Naive thymus-derived CD4-positive, alpha-beta T cell (primary cell): ENCODE measurements at regions not wholly inside any gene's neighbourhood (a gene's known extent, or its start where the extent isn't known, plus 50 kb on each side); places are given as distances from the start of the nearest gene placed in this dataset.

ENCODE experiments used
- ATAC-seq: fragments of 150-1000 bp; cut with Tn5 transposase; 2 replicates; pipeline ENCODE4 v1.10.0; 2021; ENCODE audit warnings: mild to moderate bottlenecking, moderate library complexity
- CTCF ChIA-PET: fragments of 350-600 bp; sonication (Branson Sonifier 250); formaldehyde crosslinking; loops from one replicate; lab custom pipeline; 2021; ENCODE audit warnings: antibody characterized with exemption; lab: Charles Lee
- POLR2A ChIA-PET: fragments of 350-600 bp; sonication (Branson Sonifier 250); formaldehyde crosslinking; loops from one replicate; lab custom pipeline; 2021; ENCODE audit warnings: antibody characterized with exemption, inconsistent platforms; lab: Charles Lee
- DNase-seq, 9 donors: peaks; one replicate each; pipeline versions ENCODE4 v3.0.0 to v3.0.0-alpha.2; 2020 to 2022; ENCODE audit warnings: mixed read lengths in 1 of 9
- H3K27ac ChIP-seq: one replicate; pipeline ENCODE4 v1.7.0; 2013; ENCODE audit warnings: mild to moderate bottlenecking, low read depth, low read length, moderate library complexity
- H3K27me3 ChIP-seq, 2 donors: one replicate each; pipeline ENCODE4 v1.7.0; 2013; ENCODE audit warnings: low read length in 2 of 2, mild to moderate bottlenecking in 2 of 2, moderate library complexity in 2 of 2; ENCODE audit not compliant: control insufficient read depth in 2 of 2, insufficient read depth in 2 of 2
- H3K36me3 ChIP-seq, 3 experiments: 1 replicate in 2 of 3; 2 replicates in 1 of 3; pipeline ENCODE4 v1.7.0; 2013; ENCODE audit warnings: low read length in 3 of 3, mild to moderate bottlenecking in 3 of 3, moderate library complexity in 1 of 3; ENCODE audit not compliant: insufficient read depth in 3 of 3, control insufficient read depth in 2 of 3
- H3K4me1 ChIP-seq, 2 donors: one replicate each; pipeline ENCODE4 v1.7.0; 2013; ENCODE audit warnings: low read length in 2 of 2, mild to moderate bottlenecking in 2 of 2, moderate library complexity in 1 of 2; ENCODE audit not compliant: control insufficient read depth in 2 of 2, insufficient read depth in 2 of 2
- H3K4me3 ChIP-seq: 2 replicates; pipeline ENCODE4 v1.7.0; 2013; ENCODE audit warnings: mild to moderate bottlenecking, low read length
- H3K9me3 ChIP-seq, 3 experiments: 1 replicate in 2 of 3; 2 replicates in 1 of 3; pipeline ENCODE4 v1.7.0; 2013; ENCODE audit warnings: low read length in 3 of 3; ENCODE audit not compliant: control insufficient read depth in 2 of 3
- H3K27ac Mint-ChIP-seq, 9 donors: one replicate each; pipeline ENCODE4 v1.8.0; 2020 to 2022; ENCODE audit warnings: mixed read lengths in 9 of 9, mild to moderate bottlenecking in 8 of 9, moderate library complexity in 5 of 9, inconsistent platforms in 2 of 9
- H3K27me3 Mint-ChIP-seq, 5 donors: one replicate each; pipeline ENCODE4 v1.8.0; 2021 to 2022; ENCODE audit warnings: mixed read lengths in 5 of 5, mild to moderate bottlenecking in 1 of 5
- H3K36me3 Mint-ChIP-seq, 5 donors: one replicate each; pipeline ENCODE4 v1.8.0; 2020 to 2022; ENCODE audit warnings: mixed read lengths in 5 of 5, mild to moderate bottlenecking in 3 of 5, inconsistent platforms in 1 of 5
- H3K4me1 Mint-ChIP-seq, 7 donors: one replicate each; pipeline ENCODE4 v1.8.0; 2020 to 2022; ENCODE audit warnings: mixed read lengths in 7 of 7, mild to moderate bottlenecking in 3 of 7, inconsistent platforms in 1 of 7
- H3K4me3 Mint-ChIP-seq, 10 donors: one replicate each; pipeline ENCODE4 v1.8.0; 2020 to 2022; ENCODE audit warnings: mild to moderate bottlenecking in 10 of 10, mixed read lengths in 10 of 10, moderate library complexity in 6 of 10, inconsistent platforms in 2 of 10
- H3K9me3 Mint-ChIP-seq, 11 donors: one replicate each; pipeline ENCODE4 v1.8.0; 2020 to 2022; ENCODE audit warnings: mixed read lengths in 11 of 11, mild to moderate bottlenecking in 4 of 11, inconsistent platforms in 1 of 11, moderate library complexity in 1 of 11
- intact Hi-C, 2 donors: fragments of 100-400 bp; cut with micrococcal nuclease; formaldehyde crosslinking; loops; one replicate each; pipeline ENCODE4 v1.15.1; 2023

DNA sequence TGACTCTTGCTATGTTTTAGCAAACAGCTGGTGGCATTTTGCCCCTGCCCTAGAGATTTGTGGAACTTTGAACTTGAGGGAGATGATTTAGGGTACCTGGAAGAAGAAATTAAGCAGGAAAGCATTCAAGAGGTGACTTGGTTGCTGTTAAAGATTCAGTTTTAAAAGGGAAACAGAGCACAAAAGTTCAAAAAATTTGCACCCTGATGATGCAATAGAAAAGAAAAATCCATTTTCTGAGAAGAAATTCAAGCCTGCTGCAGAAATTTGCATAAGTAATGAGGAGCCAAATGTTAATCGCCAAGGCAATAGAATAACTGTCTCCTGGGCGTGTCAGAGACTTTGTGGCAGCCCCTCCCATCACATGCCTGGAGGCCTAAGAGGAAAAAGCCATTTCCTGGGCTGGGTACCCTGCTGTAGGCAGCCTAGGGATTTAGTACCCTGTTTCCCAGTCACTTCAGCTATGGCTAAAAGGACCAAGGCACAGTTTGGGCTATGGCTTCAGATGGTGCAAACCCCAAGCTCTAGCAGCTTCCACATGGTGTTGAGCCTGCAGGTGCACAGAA is 958.5 kb upstream of the MIR17HG start:
- intact Hi-C loops: no loop called here
- Mint-ChIP-seq H3K4me1 (no peaks in the 10 kb centered on the region), H3K27me3 (no peaks in the 10 kb centered on the region), H3K4me3 (no peak overlapping the region), H3K36me3 (peaks cover 0 to 4% (median 0%) of the 10 kb centered on the region in 5 donors), H3K27ac (no peak overlapping the region), H3K9me3 (peaks cover 8 to 43% (median 12%) of the 10 kb centered on the region in 11 donors)
- Histone ChIP-seq H3K27ac (no peak overlapping the region), H3K27me3 (no peaks in the 10 kb centered on the region), H3K36me3 (no peaks in the 10 kb centered on the region), H3K4me3 (no peak overlapping the region), H3K4me1 (no peaks in the 10 kb centered on the region), H3K9me3 (no peaks in the 10 kb centered on the region)
- ATAC-seq (no peak), DNase-seq (no peak)
- ChIA-PET CTCF (no interaction called here), POLR2A (no interaction called here)

DNA sequence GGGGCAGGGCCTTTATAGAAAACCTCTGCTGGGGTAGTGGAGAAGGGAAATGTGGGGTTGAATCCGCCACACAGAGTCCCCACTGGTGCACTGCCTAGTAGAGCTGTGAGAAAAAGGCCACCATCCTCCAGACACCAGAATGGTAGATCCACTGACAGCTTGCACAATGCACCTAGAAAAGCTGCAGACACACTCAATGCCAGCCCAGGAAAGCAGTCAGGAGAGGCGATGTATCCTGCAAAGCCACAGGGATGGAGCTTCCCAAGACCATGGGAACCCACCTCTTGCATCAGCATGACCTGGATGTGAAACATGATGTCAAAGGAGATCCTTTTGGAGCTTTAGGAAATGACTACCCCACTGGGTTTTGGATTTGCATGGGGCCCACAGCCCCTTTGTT is 958.0 kb upstream of the MIR17HG start:
- CTCF ChIA-PET: no interaction called here

GRCh38 chr13:90393408-90393807 is 954.1 kb upstream of the MIR17HG start:
- H3K4me3 ChIP-seq: no peak overlapping the region
- ATAC-seq (no peak), DNase-seq (no peak)
- ChIA-PET CTCF (no interaction called here), POLR2A (no interaction called here)
- peaks cover 0 to 4% (median 0%) of the 10 kb centered on the region in 5 donors for H3K36me3 Mint-ChIP-seq
- no peak overlapping the region for H3K27ac Mint-ChIP-seq
- H3K4me1 Mint-ChIP-seq: no peaks in the 10 kb centered on the region
- no peak overlapping the region for H3K4me3 Mint-ChIP-seq
- H3K9me3 ChIP-seq: no peaks in the 10 kb centered on the region
- no peaks in the 10 kb centered on the region for H3K4me1 ChIP-seq
- H3K9me3 Mint-ChIP-seq: peaks cover 0 to 26% (median 8%) of the 10 kb centered on the region in 11 donors
- H3K27me3 ChIP-seq: no peaks in the 10 kb centered on the region
- no peaks in the 10 kb centered on the region for H3K27me3 Mint-ChIP-seq
- no peak overlapping the region for H3K27ac ChIP-seq
- intact Hi-C loops: no loop called here
- H3K36me3 ChIP-seq: no peaks in the 10 kb centered on the region

More for the DNA sequence above, 958.0 kb upstream of the MIR17HG start:
- H3K27ac ChIP-seq: no peak overlapping the region
- no peak for ATAC-seq
- intact Hi-C loops: no loop called here
- no peak for DNase-seq
- H3K27me3 ChIP-seq: no peaks in the 10 kb centered on the region
- Mint-ChIP-seq H3K27me3 (no peaks in the 10 kb centered on the region), H3K27ac (peak overlapping the region in 1 of 9 donors; percentile 68), H3K36me3 (peaks cover 0 to 4% (median 0%) of the 10 kb centered on the region in 5 donors), H3K4me1 (no peaks in the 10 kb centered on the region), H3K4me3 (no peak overlapping the region), H3K9me3 (peaks cover 8 to 43% (median 12%) of the 10 kb centered on the region in 11 donors)
- no peaks in the 10 kb centered on the region for H3K36me3 ChIP-seq
- H3K4me1 ChIP-seq: no peaks in the 10 kb centered on the region
- H3K9me3 ChIP-seq: no peaks in the 10 kb centered on the region
- POLR2A ChIA-PET: no interaction called here
- no peak overlapping the region for H3K4me3 ChIP-seq

- Mint-ChIP-seq H3K27me3 (no peaks in the 10 kb centered on the region), H3K4me1 (no peaks in the 10 kb centered on the region), H3K36me3 (peaks cover 0 to 4% (median 0%) of the 10 kb centered on the region in 5 donors), H3K27ac (no peak overlapping the region), H3K9me3 (peaks cover 0 to 18% (median 7%) of the 10 kb centered on the region in 11 donors), H3K4me3 (no peak overlapping the region)
- no peaks in the 10 kb centered on the region for H3K27me3 ChIP-seq
- no peak overlapping the region for H3K4me3 ChIP-seq
- DNase-seq: no peak
- H3K9me3 ChIP-seq: no peaks in the 10 kb centered on the region
- no peak for ATAC-seq
- POLR2A ChIA-PET: no interaction called here
- H3K36me3 ChIP-seq: no peaks in the 10 kb centered on the region
- no peaks in the 10 kb centered on the region for H3K4me1 ChIP-seq
- CTCF ChIA-PET: no interaction called here
- no peak overlapping the region for H3K27ac ChIP-seq
- intact Hi-C loops: no loop called here
Measured at GRCh38 chr13:90395348-90395747, 952.1 kb upstream of the MIR17HG start.

GRCh38 chr13:90395846-90396245 is 951.6 kb upstream of the MIR17HG start:
- ChIA-PET CTCF (no interaction called here), POLR2A (no interaction called here)
- intact Hi-C loops: no loop called here
- DNase-seq (no peak), ATAC-seq (no peak)
- Histone ChIP-seq H3K27me3 (no peaks in the 10 kb centered on the region), H3K4me1 (no peaks in the 10 kb centered on the region), H3K4me3 (no peak overlapping the region), H3K9me3 (no peaks in the 10 kb centered on the region), H3K36me3 (no peaks in the 10 kb centered on the region), H3K27ac (no peak overlapping the region)
- Mint-ChIP-seq H3K9me3 (peaks cover 0 to 20% (median 7%) of the 10 kb centered on the region in 11 donors), H3K4me1 (no peaks in the 10 kb centered on the region), H3K27me3 (no peaks in the 10 kb centered on the region), H3K36me3 (peaks cover 0 to 4% (median 0%) of the 10 kb centered on the region in 5 donors), H3K27ac (no peak overlapping the region), H3K4me3 (no peak overlapping the region)

DNA sequence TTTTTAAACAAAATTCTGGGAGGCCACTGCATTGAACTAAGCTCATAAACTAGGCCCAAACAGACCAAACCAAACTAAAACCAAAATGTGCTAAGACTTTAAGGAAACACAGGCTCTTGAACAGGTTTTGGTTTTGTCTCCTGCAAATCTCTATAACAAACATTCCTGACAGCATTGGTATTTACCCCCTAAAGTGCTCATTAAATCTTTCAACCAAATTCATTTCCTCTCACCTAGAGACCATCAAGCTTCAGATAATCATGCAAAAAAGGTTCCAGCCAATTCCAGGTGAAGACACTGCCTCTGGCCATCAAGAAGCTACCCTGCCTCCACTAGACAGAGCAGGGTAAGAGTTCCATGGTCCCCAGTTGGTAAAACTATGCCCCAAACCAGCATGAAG is 951.2 kb upstream of the MIR17HG start:
- POLR2A ChIA-PET: no interaction called here
- Mint-ChIP-seq H3K9me3 (peaks cover 0 to 17% (median 5%) of the 10 kb centered on the region in 11 donors), H3K4me3 (no peak overlapping the region)

DNA sequence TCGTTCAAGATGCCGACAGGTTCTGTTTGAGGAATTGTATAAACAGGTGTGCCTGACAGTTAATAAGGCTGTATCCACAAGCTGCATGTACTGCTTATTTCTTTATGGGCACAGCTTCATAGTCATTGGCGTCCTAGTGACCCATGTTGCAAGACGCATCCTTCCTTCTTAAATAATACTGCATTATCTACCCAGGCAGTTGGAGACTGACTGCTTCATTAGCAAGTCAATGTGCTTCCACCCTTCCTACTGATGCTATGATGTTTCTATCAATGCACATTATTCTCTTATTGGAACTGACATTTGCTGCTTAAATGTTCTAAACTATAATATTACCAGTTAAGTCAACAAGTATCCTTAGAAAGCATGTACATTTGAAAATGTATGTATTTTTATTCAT is 950.0 kb upstream of the MIR17HG start:
- no peaks in the 10 kb centered on the region for H3K36me3 ChIP-seq
- Mint-ChIP-seq H3K4me3 (no peak overlapping the region), H3K27me3 (no peaks in the 10 kb centered on the region), H3K9me3 (peaks cover 0 to 24% (median 7%) of the 10 kb centered on the region in 11 donors), H3K36me3 (no peaks in the 10 kb centered on the region), H3K27ac (no peak overlapping the region), H3K4me1 (no peaks in the 10 kb centered on the region)
- no peak overlapping the region for H3K4me3 ChIP-seq
- POLR2A ChIA-PET: no interaction called here
- peaks cover 0 to 6% (median 0%) of the 10 kb centered on the region in 3 experiments for H3K9me3 ChIP-seq
- no peak overlapping the region for H3K27ac ChIP-seq
- no peaks in the 10 kb centered on the region for H3K27me3 ChIP-seq
- H3K4me1 ChIP-seq: no peaks in the 10 kb centered on the region
- CTCF ChIA-PET: no interaction called here
- intact Hi-C loops: no loop called here
- no peak for DNase-seq
- ATAC-seq: no peak

More for the DNA sequence above, 951.2 kb upstream of the MIR17HG start:
- intact Hi-C loops: no loop called here
- H3K27me3 ChIP-seq: no peaks in the 10 kb centered on the region
- H3K4me3 ChIP-seq: no peak overlapping the region
- DNase-seq: no peak
- Mint-ChIP-seq H3K36me3 (no peaks in the 10 kb centered on the region), H3K27ac (no peak overlapping the region), H3K27me3 (no peaks in the 10 kb centered on the region), H3K4me1 (no peaks in the 10 kb centered on the region)
- H3K36me3 ChIP-seq: no peaks in the 10 kb centered on the region
- no peak overlapping the region for H3K27ac ChIP-seq
- no peaks in the 10 kb centered on the region for H3K4me1 ChIP-seq
- CTCF ChIA-PET: no interaction called here
- peaks cover 0 to 3% (median 0%) of the 10 kb centered on the region in 3 experiments for H3K9me3 ChIP-seq
- ATAC-seq: no peak
